Mammary epithelial cell (primary cell): ENCODE measurements at regions not wholly inside any gene's neighbourhood (a gene's known extent, or its start where the extent isn't known, plus 50 kb on each side); places are given as distances from the start of the nearest gene placed in this dataset.

ENCODE experiments used
- EZH2 ChIP-seq: IDR thresholded peaks from 2 replicates; pipeline ENCODE4 v1.6.1; 2012; ENCODE audit warnings: low read length, inconsistent platforms, borderline replicate concordance
- TF ChIP-seq, protein P1 (sequence below), 2 donors: IDR thresholded peaks in 1 of 2; conservative IDR thresholded peaks in 1 of 2; 2 replicates each; pipeline ENCODE4 v1.5.1; 2011 to 2012; ENCODE audit warnings: inconsistent platforms in 2 of 2, low read length in 2 of 2, mild to moderate bottlenecking in 2 of 2, control low read depth in 1 of 2, low read depth in 1 of 2; ENCODE audit not compliant: insufficient read depth in 1 of 2; ENCODE audit errors: extremely low read depth in 1 of 2

DNA sequence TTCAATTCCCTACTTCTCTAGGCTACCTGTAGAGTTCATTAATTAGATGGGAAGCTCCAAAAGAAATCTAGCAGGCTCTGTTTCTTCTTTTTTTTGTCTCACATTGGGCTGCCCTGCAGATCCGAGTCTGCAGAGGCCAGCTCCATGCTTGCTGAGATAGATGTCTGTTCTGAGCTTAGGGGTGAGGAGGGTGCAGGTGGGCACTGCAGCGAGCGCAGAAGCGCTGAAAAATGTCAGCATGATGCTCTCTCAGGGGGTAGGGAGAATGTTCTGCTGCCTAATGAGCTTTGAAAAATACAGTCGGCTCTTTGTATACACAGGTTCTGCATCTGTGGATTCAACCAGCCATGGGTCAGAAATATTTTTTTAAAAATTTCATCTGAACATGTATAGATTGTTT is 56.8 kb upstream of the KCNA3 start:
- TF ChIP-seq, protein P1, sequence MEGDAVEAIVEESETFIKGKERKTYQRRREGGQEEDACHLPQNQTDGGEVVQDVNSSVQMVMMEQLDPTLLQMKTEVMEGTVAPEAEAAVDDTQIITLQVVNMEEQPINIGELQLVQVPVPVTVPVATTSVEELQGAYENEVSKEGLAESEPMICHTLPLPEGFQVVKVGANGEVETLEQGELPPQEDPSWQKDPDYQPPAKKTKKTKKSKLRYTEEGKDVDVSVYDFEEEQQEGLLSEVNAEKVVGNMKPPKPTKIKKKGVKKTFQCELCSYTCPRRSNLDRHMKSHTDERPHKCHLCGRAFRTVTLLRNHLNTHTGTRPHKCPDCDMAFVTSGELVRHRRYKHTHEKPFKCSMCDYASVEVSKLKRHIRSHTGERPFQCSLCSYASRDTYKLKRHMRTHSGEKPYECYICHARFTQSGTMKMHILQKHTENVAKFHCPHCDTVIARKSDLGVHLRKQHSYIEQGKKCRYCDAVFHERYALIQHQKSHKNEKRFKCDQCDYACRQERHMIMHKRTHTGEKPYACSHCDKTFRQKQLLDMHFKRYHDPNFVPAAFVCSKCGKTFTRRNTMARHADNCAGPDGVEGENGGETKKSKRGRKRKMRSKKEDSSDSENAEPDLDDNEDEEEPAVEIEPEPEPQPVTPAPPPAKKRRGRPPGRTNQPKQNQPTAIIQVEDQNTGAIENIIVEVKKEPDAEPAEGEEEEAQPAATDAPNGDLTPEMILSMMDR (conservative IDR thresholded peaks at IDR 0.05 in 1 of 2, IDR thresholded peaks at IDR 0.05 in 1 of 2; ENCODE audit: extremely low read depth in 1 of 2, insufficient read depth in 1 of 2, low read depth in 1 of 2, low read length in 2 of 2): no peak
- TF ChIP-seq EZH2: no peak
